HEK293 (cell line): ENCODE measurements at regions not wholly inside any gene's neighbourhood (a gene's known extent, or its start where the extent isn't known, plus 50 kb on each side); places are given as distances from the start of the nearest gene placed in this dataset.
A peak's percentile ranks its signal among the peaks of the same experiment; 100 is the strongest.

ENCODE experiments used
- CTCF ChIA-PET: fragments of 350-600 bp; formaldehyde crosslinking; extraction: SDS; loops from one replicate; lab custom pipeline; 2021; ENCODE audit warnings: antibody characterized with exemption; lab: Yijun Ruan, JAX
- POLR2A ChIA-PET: fragments of 300-600 bp; formaldehyde crosslinking; extraction: SDS; loops from one replicate; lab custom pipeline; 2020; ENCODE audit warnings: antibody characterized with exemption, inconsistent platforms; lab: Yijun Ruan, JAX
- H3K27ac ChIP-seq: fragments of 200-500 bp; sonication (Bioruptor generic); 2 replicates; pipeline ENCODE4 v1.5.1; 2014; ENCODE audit warnings: low read depth, low read length, control low read depth, inconsistent platforms; ENCODE audit errors: extremely low read depth
- H3K36me3 ChIP-seq, 2 experiments: fragments of 200-500 bp in 1 of 2; sonication (Bioruptor generic) in 1 of 2; 1 replicate in 1 of 2; 2 replicates in 1 of 2; pipeline ENCODE4 v1.5.1; 2014 to 2017; ENCODE audit warnings: inconsistent platforms in 2 of 2, low read length in 2 of 2; ENCODE audit not compliant: control insufficient read depth in 2 of 2, insufficient read depth in 1 of 2
- H3K4me1 ChIP-seq: fragments of 200-500 bp; sonication (Bioruptor generic); 2 replicates; pipeline ENCODE4 v1.5.1; 2014; ENCODE audit warnings: mild to moderate bottlenecking, low read length, inconsistent platforms; ENCODE audit not compliant: control insufficient read depth, insufficient read depth
- H3K4me3 ChIP-seq: 2 replicates; pipeline ENCODE4 v1.5.1; 2011; ENCODE audit warnings: low read depth, mild to moderate bottlenecking, control low read depth, low read length, moderate library complexity
- H3K9me3 ChIP-seq: fragments of 200-500 bp; sonication (Bioruptor generic); 2 replicates; pipeline ENCODE4 v1.5.1; 2014; ENCODE audit warnings: low read depth, low read length, inconsistent platforms; ENCODE audit not compliant: control insufficient read depth, insufficient read depth
- KLF10 ChIP-seq: fragments of 450-650 bp; IDR thresholded peaks from 2 replicates; pipeline ENCODE4 v1.5.1; 2018; ENCODE audit warnings: missing biosample characterization, mild to moderate bottlenecking, missing genetic modification characterization
- PATZ1 ChIP-seq: fragments of 450-650 bp; formaldehyde crosslinking; IDR thresholded peaks from 2 replicates; pipeline ENCODE4 v1.5.1; 2016; ENCODE audit warnings: missing biosample characterization, missing genetic modification characterization
- SCRT1 ChIP-seq: fragments of 450-650 bp; formaldehyde crosslinking; IDR thresholded peaks from 2 replicates; pipeline ENCODE4 v1.5.1; 2016; ENCODE audit warnings: missing biosample characterization, missing genetic modification characterization, borderline replicate concordance
- ZBTB7A ChIP-seq: fragments of 450-650 bp; formaldehyde crosslinking; IDR thresholded peaks from 2 replicates; pipeline ENCODE4 v1.5.1; 2016; ENCODE audit warnings: low read depth, missing biosample characterization, missing genetic modification characterization
- ZNF155 ChIP-seq: fragments of 450-650 bp; formaldehyde crosslinking; IDR thresholded peaks from 2 replicates; pipeline ENCODE4 v1.5.1; 2016; ENCODE audit warnings: missing biosample characterization, missing genetic modification characterization
- ZNF23 ChIP-seq: fragments of 450-650 bp; formaldehyde crosslinking; IDR thresholded peaks from 2 replicates; pipeline ENCODE4 v1.5.1; 2016; ENCODE audit warnings: missing biosample characterization, missing genetic modification characterization, borderline replicate concordance
- ZNF350 ChIP-seq: fragments of 450-650 bp; formaldehyde crosslinking; IDR thresholded peaks from 2 replicates; pipeline ENCODE4 v1.5.0; 2017; ENCODE audit warnings: missing biosample characterization, mild to moderate bottlenecking, missing genetic modification characterization
- ZNF488 ChIP-seq: fragments of 450-650 bp; formaldehyde crosslinking; IDR thresholded peaks from 2 replicates; pipeline ENCODE4 v1.5.1; 2016; ENCODE audit warnings: missing biosample characterization, missing genetic modification characterization
- ZNF530 ChIP-seq: fragments of 450-650 bp; formaldehyde crosslinking; IDR thresholded peaks from 2 replicates; pipeline ENCODE4 v1.5.1; 2016; ENCODE audit warnings: low read depth, missing biosample characterization, missing genetic modification characterization
- ZNF571 ChIP-seq: fragments of 450-650 bp; formaldehyde crosslinking; IDR thresholded peaks from 2 replicates; pipeline ENCODE4 v1.5.0; 2017; ENCODE audit warnings: missing biosample characterization, missing genetic modification characterization
- ZNF626 ChIP-seq: fragments of 450-650 bp; sonication (Bioruptor Pico); formaldehyde crosslinking; IDR thresholded peaks from 2 replicates; pipeline ENCODE4 v1.5.1; 2018; ENCODE audit warnings: missing biosample characterization, missing genetic modification characterization, inconsistent platforms
- ZNF654 ChIP-seq: fragments of 450-650 bp; formaldehyde crosslinking; IDR thresholded peaks from 2 replicates; pipeline ENCODE4 v1.5.1; 2016; ENCODE audit warnings: low read depth, missing biosample characterization, missing genetic modification characterization
- ZNF692 ChIP-seq: fragments of 450-650 bp; formaldehyde crosslinking; IDR thresholded peaks from 2 replicates; pipeline ENCODE4 v1.5.1; 2016; ENCODE audit warnings: missing biosample characterization, missing genetic modification characterization
- ZNF785 ChIP-seq: fragments of 450-650 bp; formaldehyde crosslinking; IDR thresholded peaks from 2 replicates; pipeline ENCODE4 v1.5.1; 2016; ENCODE audit warnings: missing biosample characterization, missing genetic modification characterization
- TF ChIP-seq, protein P1 (sequence below): fragments of 450-650 bp; formaldehyde crosslinking; IDR thresholded peaks from 2 replicates; pipeline ENCODE4 v1.5.1; 2016; ENCODE audit warnings: missing biosample characterization, missing genetic modification characterization
- TF ChIP-seq, protein P2 (sequence below): fragments of 450-650 bp; formaldehyde crosslinking; IDR thresholded peaks from 2 replicates; pipeline ENCODE4 v1.5.1; 2017; ENCODE audit warnings: missing biosample characterization, missing genetic modification characterization
- TF ChIP-seq, protein P3 (sequence below): fragments of 450-650 bp; formaldehyde crosslinking; IDR thresholded peaks from 2 replicates; pipeline ENCODE4 v1.5.1; 2016; ENCODE audit warnings: missing biosample characterization, missing genetic modification characterization
- TF ChIP-seq, protein P4 (sequence below): fragments of 450-650 bp; formaldehyde crosslinking; IDR thresholded peaks from 2 replicates; pipeline ENCODE4 v1.5.1; 2016; ENCODE audit warnings: missing biosample characterization, missing genetic modification characterization

- no peak for TF ChIP-seq PATZ1
- TF ChIP-seq ZNF488 (tag by site-specific recombination) = no peak
- TF ChIP-seq SCRT1 (tag by site-specific recombination) = no peak
- TF ChIP-seq, protein P1, sequence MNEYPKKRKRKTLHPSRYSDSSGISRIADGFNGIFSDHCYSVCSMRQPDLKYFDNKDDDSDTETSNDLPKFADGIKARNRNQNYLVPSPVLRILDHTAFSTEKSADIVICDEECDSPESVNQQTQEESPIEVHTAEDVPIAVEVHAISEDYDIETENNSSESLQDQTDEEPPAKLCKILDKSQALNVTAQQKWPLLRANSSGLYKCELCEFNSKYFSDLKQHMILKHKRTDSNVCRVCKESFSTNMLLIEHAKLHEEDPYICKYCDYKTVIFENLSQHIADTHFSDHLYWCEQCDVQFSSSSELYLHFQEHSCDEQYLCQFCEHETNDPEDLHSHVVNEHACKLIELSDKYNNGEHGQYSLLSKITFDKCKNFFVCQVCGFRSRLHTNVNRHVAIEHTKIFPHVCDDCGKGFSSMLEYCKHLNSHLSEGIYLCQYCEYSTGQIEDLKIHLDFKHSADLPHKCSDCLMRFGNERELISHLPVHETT (tag by site-specific recombination) = no peak
- no peak for TF ChIP-seq ZNF155 (tag by site-specific recombination)
- TF ChIP-seq, protein P2, sequence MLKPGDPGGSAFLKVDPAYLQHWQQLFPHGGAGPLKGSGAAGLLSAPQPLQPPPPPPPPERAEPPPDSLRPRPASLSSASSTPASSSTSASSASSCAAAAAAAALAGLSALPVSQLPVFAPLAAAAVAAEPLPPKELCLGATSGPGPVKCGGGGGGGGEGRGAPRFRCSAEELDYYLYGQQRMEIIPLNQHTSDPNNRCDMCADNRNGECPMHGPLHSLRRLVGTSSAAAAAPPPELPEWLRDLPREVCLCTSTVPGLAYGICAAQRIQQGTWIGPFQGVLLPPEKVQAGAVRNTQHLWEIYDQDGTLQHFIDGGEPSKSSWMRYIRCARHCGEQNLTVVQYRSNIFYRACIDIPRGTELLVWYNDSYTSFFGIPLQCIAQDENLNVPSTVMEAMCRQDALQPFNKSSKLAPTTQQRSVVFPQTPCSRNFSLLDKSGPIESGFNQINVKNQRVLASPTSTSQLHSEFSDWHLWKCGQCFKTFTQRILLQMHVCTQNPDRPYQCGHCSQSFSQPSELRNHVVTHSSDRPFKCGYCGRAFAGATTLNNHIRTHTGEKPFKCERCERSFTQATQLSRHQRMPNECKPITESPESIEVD (tag by site-specific recombination) = no peak
- no peak for TF ChIP-seq ZNF785 (tag by site-specific recombination)
- no peak for TF ChIP-seq KLF10 (tag by site-specific recombination)
- no peak for TF ChIP-seq ZNF626 (tag by site-specific recombination)
- Histone ChIP-seq H3K4me1 (no peaks in the 10 kb centered on the region), H3K4me3 (no peak overlapping the region), H3K9me3 (no peaks in the 10 kb centered on the region), H3K36me3 (no peaks in the 10 kb centered on the region), H3K27ac (no peak overlapping the region)
- POLR2A ChIA-PET = no interaction called here
- CTCF ChIA-PET = interaction anchor here (0.7 to 1.5 kb wide), 2 partner anchors 11 to 14 kb away, joined by 3 to 4 read pairs; no protein-coding TSS in a partner anchor
These were observed 1018.8 kb downstream of the AMY1C start for GRCh38 chr1:104768466-104768865.

DNA sequence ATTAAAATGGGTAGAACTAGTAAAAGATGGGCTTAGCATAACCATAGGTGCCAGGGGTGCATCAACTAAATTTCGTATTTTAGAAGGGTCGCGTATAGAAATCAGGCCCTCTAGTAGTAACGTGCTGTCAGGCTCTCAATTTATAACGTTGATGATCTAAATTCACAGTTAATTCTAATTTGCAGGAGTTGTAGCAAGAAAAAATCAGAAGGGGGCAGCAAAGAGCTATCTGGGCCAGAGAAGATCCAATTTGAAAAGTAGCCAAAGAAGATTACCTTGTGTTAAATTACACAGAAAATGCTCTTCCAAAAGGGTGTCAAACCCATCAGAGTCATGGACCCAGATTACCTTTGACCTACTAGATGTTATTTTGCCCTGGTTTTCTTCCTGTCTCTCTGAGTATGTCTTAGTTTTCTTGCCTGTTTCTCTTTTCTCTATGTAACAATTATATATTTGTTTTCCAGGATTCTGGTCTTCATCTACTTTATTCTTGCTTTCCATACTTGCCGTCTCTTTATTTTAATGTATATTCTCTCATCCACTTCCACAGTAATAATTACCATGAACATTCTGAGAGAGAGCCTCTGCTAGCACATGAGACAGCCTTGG lies 1030.9 kb downstream of the AMY1C start:
- TF ChIP-seq ZBTB7A (tag by site-specific recombination) = no peak
- no peak for TF ChIP-seq ZNF692
- no peak for TF ChIP-seq ZNF350 (tag by site-specific recombination)
- TF ChIP-seq ZNF654 = peak; percentile 84
- no peak for TF ChIP-seq ZNF530 (tag by site-specific recombination)
- no peak for TF ChIP-seq ZNF23 (tag by site-specific recombination)
- TF ChIP-seq, protein P3, sequence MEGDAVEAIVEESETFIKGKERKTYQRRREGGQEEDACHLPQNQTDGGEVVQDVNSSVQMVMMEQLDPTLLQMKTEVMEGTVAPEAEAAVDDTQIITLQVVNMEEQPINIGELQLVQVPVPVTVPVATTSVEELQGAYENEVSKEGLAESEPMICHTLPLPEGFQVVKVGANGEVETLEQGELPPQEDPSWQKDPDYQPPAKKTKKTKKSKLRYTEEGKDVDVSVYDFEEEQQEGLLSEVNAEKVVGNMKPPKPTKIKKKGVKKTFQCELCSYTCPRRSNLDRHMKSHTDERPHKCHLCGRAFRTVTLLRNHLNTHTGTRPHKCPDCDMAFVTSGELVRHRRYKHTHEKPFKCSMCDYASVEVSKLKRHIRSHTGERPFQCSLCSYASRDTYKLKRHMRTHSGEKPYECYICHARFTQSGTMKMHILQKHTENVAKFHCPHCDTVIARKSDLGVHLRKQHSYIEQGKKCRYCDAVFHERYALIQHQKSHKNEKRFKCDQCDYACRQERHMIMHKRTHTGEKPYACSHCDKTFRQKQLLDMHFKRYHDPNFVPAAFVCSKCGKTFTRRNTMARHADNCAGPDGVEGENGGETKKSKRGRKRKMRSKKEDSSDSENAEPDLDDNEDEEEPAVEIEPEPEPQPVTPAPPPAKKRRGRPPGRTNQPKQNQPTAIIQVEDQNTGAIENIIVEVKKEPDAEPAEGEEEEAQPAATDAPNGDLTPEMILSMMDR (tag by site-specific recombination) = 0 out of 2 replicates have a peak, but pooled peaks have one; percentile 24
- TF ChIP-seq, protein P4, sequence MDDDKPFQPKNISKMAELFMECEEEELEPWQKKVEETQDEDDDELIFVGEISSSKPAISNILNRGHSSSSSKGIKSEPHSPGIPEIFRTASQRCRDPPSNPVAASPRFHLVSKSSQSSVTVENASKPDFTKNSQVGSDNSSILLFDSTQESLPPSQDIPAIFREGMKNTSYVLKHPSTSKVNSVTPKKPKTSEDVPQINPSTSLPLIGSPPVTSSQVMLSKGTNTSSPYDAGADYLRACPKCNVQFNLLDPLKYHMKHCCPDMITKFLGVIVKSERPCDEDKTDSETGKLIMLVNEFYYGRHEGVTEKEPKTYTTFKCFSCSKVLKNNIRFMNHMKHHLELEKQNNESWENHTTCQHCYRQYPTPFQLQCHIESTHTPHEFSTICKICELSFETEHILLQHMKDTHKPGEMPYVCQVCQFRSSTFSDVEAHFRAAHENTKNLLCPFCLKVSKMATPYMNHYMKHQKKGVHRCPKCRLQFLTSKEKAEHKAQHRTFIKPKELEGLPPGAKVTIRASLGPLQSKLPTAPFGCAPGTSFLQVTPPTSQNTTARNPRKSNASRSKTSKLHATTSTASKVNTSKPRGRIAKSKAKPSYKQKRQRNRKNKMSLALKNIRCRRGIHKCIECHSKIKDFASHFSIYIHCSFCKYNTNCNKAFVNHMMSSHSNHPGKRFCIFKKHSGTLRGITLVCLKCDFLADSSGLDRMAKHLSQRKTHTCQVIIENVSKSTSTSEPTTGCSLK (tag by site-specific recombination) = no peak
- no peak for TF ChIP-seq ZNF571 (tag by site-specific recombination)
- Histone ChIP-seq H3K4me1 (no peaks in the 10 kb centered on the region), H3K36me3 (no peaks in the 10 kb centered on the region), H3K27ac (no peak overlapping the region), H3K9me3 (no peaks in the 10 kb centered on the region), H3K4me3 (no peak overlapping the region)
- CTCF ChIA-PET = interaction anchor here (0.6 to 3.4 kb wide), 7 partner anchors 10 to 1014 kb away, joined by 3 to 16 read pairs (median 4); no protein-coding TSS in a partner anchor
- POLR2A ChIA-PET = no interaction called here
